ENCODE measurements at regions not wholly inside any gene's neighbourhood (a gene's known extent, or its start where the extent isn't known, plus 50 kb on each side); places are given as distances from the start of the nearest gene placed in this dataset.
A peak's percentile ranks its signal among the peaks of the same experiment; 100 is the strongest.

GRCh38 chr4:81609844-81610243, 138.1 kb upstream of the RASGEF1B start:
- TF ChIP-seq POLR2AphosphoS5 (IDR thresholded peaks at IDR 0.05) = no peak
- no peak for TF ChIP-seq POLR2A (IDR thresholded peaks at IDR 0.05)
- TF ChIP-seq CTCF (IDR thresholded peaks at IDR 0.05 in 8 of 11, conservative IDR thresholded peaks at IDR 0.05 in 3 of 11) = no peak
- peak overlapping the region in 1 of 8 donors; percentile 19 for H3K27ac ChIP-seq
- H3K4me3 ChIP-seq = no peak overlapping the region
- no peaks in the 10 kb centered on the region for H3K9me3 ChIP-seq
- no peaks in the 10 kb centered on the region for H3K27me3 ChIP-seq (replicated peaks in 1 of 7)
- no peaks in the 10 kb centered on the region for H3K36me3 ChIP-seq
- 64 to 80% (median 73%) methylated on average over 2 of the region's 2 CpGs for WGBS, 5 donors
- DNase-seq = no peak
- intact Hi-C loops (cut with DNase I; ENCODE audit: low total_unique reads) = no loop called here
- peaks cover 21 to 69% (median 32%) of the 10 kb centered on the region in 6 donors for H3K4me1 ChIP-seq

GRCh38 chr4:81607950-81608349, 136.2 kb upstream of the RASGEF1B start:
- TF ChIP-seq POLR2AphosphoS5 (IDR thresholded peaks at IDR 0.05) (no peak), POLR2A (IDR thresholded peaks at IDR 0.05) (no peak), CTCF (IDR thresholded peaks at IDR 0.05 in 8 of 11, conservative IDR thresholded peaks at IDR 0.05 in 3 of 11) (no peak)
- intact Hi-C loops (cut with DNase I; ENCODE audit: low total_unique reads) = no loop called here
- H3K36me3 ChIP-seq = no peaks in the 10 kb centered on the region
- no peaks in the 10 kb centered on the region for H3K27me3 ChIP-seq (replicated peaks in 1 of 7)
- peak overlapping the region in 6 of 8 donors; percentile 4 to 81 (median 73) for H3K27ac ChIP-seq
- peaks cover 21 to 73% (median 33%) of the 10 kb centered on the region in 6 donors for H3K4me1 ChIP-seq
- no peaks in the 10 kb centered on the region for H3K9me3 ChIP-seq
- 77 to 94% (median 86%) methylated on average over 3 of the region's 3 CpGs for WGBS, 5 donors
- no peak overlapping the region for H3K4me3 ChIP-seq
- no peak for DNase-seq

- Histone ChIP-seq H3K9me3 (no peaks in the 10 kb centered on the region), H3K27ac (peak overlapping the region; percentile 4 to 81 (median 73)), H3K27me3 (replicated peaks in 1 of 7) (no peaks in the 10 kb centered on the region), H3K4me1 (peaks cover 21 to 68% (median 33%) of the 10 kb centered on the region in 6 donors), H3K36me3 (no peaks in the 10 kb centered on the region), H3K4me3 (peak overlapping the region in 1 of 8 donors; percentile 23)
- TF ChIP-seq POLR2AphosphoS5 (IDR thresholded peaks at IDR 0.05) = peak in 1 of 3 donors; percentile 47
- TF ChIP-seq CTCF (IDR thresholded peaks at IDR 0.05 in 8 of 11, conservative IDR thresholded peaks at IDR 0.05 in 3 of 11) = peak in 4 of 11 experiments; percentile 20 to 41 (median 32)
- TF ChIP-seq POLR2A (IDR thresholded peaks at IDR 0.05) = no peak
- DNase-seq = no peak
- WGBS, 5 donors = 10 to 21% (median 13%) methylated on average over 4 of the region's 4 CpGs
- intact Hi-C loops (cut with DNase I; ENCODE audit: low total_unique reads) = no loop called here
Observed at GRCh38 chr4:81606801-81607501, 135.2 kb upstream of the RASGEF1B start.

GRCh38 chr4:81606166-81606565, 134.5 kb upstream of the RASGEF1B start:
- Histone ChIP-seq H3K9me3 (no peaks in the 10 kb centered on the region), H3K4me3 (no peak overlapping the region), H3K4me1 (peaks cover 21 to 60% (median 33%) of the 10 kb centered on the region in 6 donors), H3K27me3 (replicated peaks in 1 of 7) (no peaks in the 10 kb centered on the region), H3K36me3 (no peaks in the 10 kb centered on the region), H3K27ac (peak overlapping the region in 7 of 8 donors; percentile 4 to 81 (median 73))
- 94 to 100% (median 96%) methylated on average over 2 of the region's 2 CpGs for WGBS, 5 donors
- no peak for DNase-seq
- TF ChIP-seq POLR2AphosphoS5 (IDR thresholded peaks at IDR 0.05) (no peak), POLR2A (IDR thresholded peaks at IDR 0.05) (no peak), CTCF (IDR thresholded peaks at IDR 0.05 in 8 of 11, conservative IDR thresholded peaks at IDR 0.05 in 3 of 11) (no peak)
- intact Hi-C loops (cut with DNase I; ENCODE audit: low total_unique reads) = no loop called here

All from spleen (tissue), 11 donors.